ENCODE measurements at regions not wholly inside any gene's neighbourhood (a gene's known extent, or its start where the extent isn't known, plus 50 kb on each side); places are given as distances from the start of the nearest gene placed in this dataset.

GRCh38 chr18:28652654-28653053, 475.7 kb upstream of the CDH2 start (continued):
- TF ChIP-seq ESRRA (IDR thresholded peaks at IDR 0.05; ENCODE audit: low read length), result no peak
- no peak for TF ChIP-seq IRF3 (IDR thresholded peaks at IDR 0.05)
- no peak for TF ChIP-seq TAF1 (IDR thresholded peaks at IDR 0.05; ENCODE audit: borderline replicate concordance, low read depth, low read length)
- TF ChIP-seq ZBTB40 (IDR thresholded peaks at IDR 0.05; ENCODE audit: borderline replicate concordance), result no peak

- 45% methylated on average over 12 of the region's 12 CpGs for WGBS (ENCODE audit: insufficient coverage, insufficient replicate concordance, low lambda C conversion rate, missing lambda C conversion rate)
- ATAC-seq, result no peak
- Histone ChIP-seq H3K27ac (ENCODE audit: control insufficient read depth, insufficient read depth) (no peak overlapping the region), H3K9me3 (replicated peaks; ENCODE audit: control insufficient read depth, insufficient read depth, low read length) (no peaks in the 10 kb centered on the region), H3K9ac (ENCODE audit: control insufficient read depth, insufficient read depth, low read length) (no peak overlapping the region), H4K20me1 (ENCODE audit: control insufficient read depth, insufficient read depth) (no peaks in the 10 kb centered on the region), H3K79me2 (ENCODE audit: control insufficient read depth, insufficient read depth, low read length) (no peaks in the 10 kb centered on the region), H3K4me1 (ENCODE audit: control insufficient read depth, insufficient read depth, low read length) (no peaks in the 10 kb centered on the region), H2AFZ (ENCODE audit: control insufficient read depth, low read depth, low read length) (no peak overlapping the region), H3K27me3 (replicated peaks in 1 of 2; ENCODE audit: control insufficient read depth in 2 of 2, insufficient read depth in 2 of 2, low read length in 1 of 2) (no peaks in the 10 kb centered on the region), H3K36me3 (ENCODE audit: control insufficient read depth in 2 of 2, insufficient read depth in 2 of 2, low read length in 1 of 2) (no peaks in the 10 kb centered on the region), H3K4me2 (ENCODE audit: control insufficient read depth, insufficient read depth) (no peak overlapping the region), H3K4me3 (no peak overlapping the region)
- intact Hi-C loops (cut with micrococcal nuclease; ENCODE audit: unreplicated experiment), result no loop called here
- DNase-seq (ENCODE audit: low read depth, low spot score), result no peak
- in situ Hi-C loops (cut with MboI), result no loop called here
- FAIRE-seq, result no peak
- ChIA-PET SMC1A (ENCODE audit: uncharacterized antibody, unreplicated experiment) (interaction anchor here (1.6 kb wide), 1 partner anchor 14 kb away, joined by 4 read pairs; no protein-coding TSS in a partner anchor), RAD21 (ENCODE audit: unreplicated experiment) (no interaction called here), POLR2A (no interaction called here), CTCF (interaction anchor here (0.7 to 1.2 kb wide), 2 partner anchors 14 to 462 kb away, joined by 3 read pairs; no protein-coding TSS in a partner anchor)
- no TSS peak for BruUV-seq (replicated peaks)
- TF ChIP-seq EP300 (IDR thresholded peaks at IDR 0.05; ENCODE audit: borderline replicate concordance in 1 of 2, control insufficient read depth in 1 of 2, low read depth in 2 of 2, low read length in 2 of 2) (no peak), POLR2AphosphoS5 (IDR thresholded peaks at IDR 0.05; ENCODE audit: low read length) (no peak), SMARCA5 (IDR thresholded peaks at IDR 0.05) (no peak), CHD1 (IDR thresholded peaks at IDR 0.05; ENCODE audit: low read depth, low read length) (no peak), ETV6 (conservative IDR thresholded peaks at IDR 0.05 in 1 of 2, IDR thresholded peaks at IDR 0.05 in 1 of 2; ENCODE audit: borderline replicate concordance in 1 of 2, low read depth in 1 of 2) (no peak), EGR1 (IDR thresholded peaks at IDR 0.05; ENCODE audit: borderline replicate concordance in 1 of 2, low read depth in 2 of 2, low read length in 2 of 2) (no peak), ATF3 (IDR thresholded peaks at IDR 0.05; ENCODE audit: borderline replicate concordance, extremely low read depth, low read depth, low read length) (no peak), SUZ12 (IDR thresholded peaks at IDR 0.05; ENCODE audit: unreplicated experiment) (no peak), TARDBP (IDR thresholded peaks at IDR 0.05; ENCODE audit: borderline replicate concordance) (no peak), CHD4 (IDR thresholded peaks at IDR 0.05) (no peak), HDAC6 (IDR thresholded peaks at IDR 0.05; ENCODE audit: unreplicated experiment) (no peak), RAD51 (IDR thresholded peaks at IDR 0.05) (no peak), CREM (IDR thresholded peaks at IDR 0.05; ENCODE audit: low read depth) (no peak), POLR2A (IDR thresholded peaks at IDR 0.05; ENCODE audit: low read depth, low read length) (no peak), MAX (IDR thresholded peaks at IDR 0.05; ENCODE audit: low read depth, low read length) (no peak), SREBF1 (IDR thresholded peaks at IDR 0.05; ENCODE audit: low read length) (no peak)
Measured at GRCh38 chr18:28651298-28651697, 474.4 kb upstream of the CDH2 start.
